Liver (tissue), 9 donors: ENCODE measurements at regions not wholly inside any gene's neighbourhood (a gene's known extent, or its start where the extent isn't known, plus 50 kb on each side); places are given as distances from the start of the nearest gene placed in this dataset. TPM values are rescaled to one million over a fixed set of nuclear protein-coding genes. Genes with fewer than 3 reads are reported as not detected.

Source experiments
- DNase-seq: peaks from one replicate; pipeline ENCODE4 v3.0.0-alpha.2; 2017; ENCODE audit warnings: low spot score
- H3K27ac ChIP-seq, 2 donors: one replicate each; pipeline ENCODE4 v1.7.0; 2013; ENCODE audit warnings: inconsistent platforms in 2 of 2, low read length in 2 of 2, control low read depth in 1 of 2, low read depth in 1 of 2, mild to moderate bottlenecking in 1 of 2
- H3K27me3 ChIP-seq, 4 donors: one replicate each; pipeline versions ENCODE4 v1.6.1 to v1.7.0; 2013; ENCODE audit warnings: low read length in 3 of 4, inconsistent platforms in 1 of 4, mild to moderate bottlenecking in 1 of 4, moderate library complexity in 1 of 4; ENCODE audit not compliant: control insufficient read depth in 4 of 4, insufficient read depth in 4 of 4
- H3K36me3 ChIP-seq, 4 donors: one replicate each; pipeline versions ENCODE4 v1.6.1 to v1.7.0; 2013; ENCODE audit warnings: low read length in 3 of 4, mild to moderate bottlenecking in 3 of 4, low read depth in 1 of 4, moderate library complexity in 1 of 4; ENCODE audit not compliant: control insufficient read depth in 4 of 4, insufficient read depth in 3 of 4
- H3K4me1 ChIP-seq, 4 donors: one replicate each; pipeline versions ENCODE4 v1.6.1 to v1.7.0; 2013; ENCODE audit warnings: low read length in 3 of 4, mild to moderate bottlenecking in 3 of 4, moderate library complexity in 1 of 4; ENCODE audit not compliant: control insufficient read depth in 4 of 4, insufficient read depth in 4 of 4
- H3K4me3 ChIP-seq, 3 donors: one replicate each; pipeline versions ENCODE4 v1.6.1 to v1.7.0; 2013; ENCODE audit warnings: low read length in 3 of 3, control low read depth in 1 of 3, low read depth in 1 of 3, mild to moderate bottlenecking in 1 of 3
- H3K9ac ChIP-seq, 2 donors: one replicate each; pipeline ENCODE4 v1.7.0; 2013; ENCODE audit warnings: low read length in 2 of 2, mild to moderate bottlenecking in 2 of 2, moderate library complexity in 2 of 2, control low read depth in 1 of 2, low read depth in 1 of 2
- H3K9me3 ChIP-seq, 4 donors: one replicate each; pipeline versions ENCODE4 v1.6.1 to v1.7.0; 2013; ENCODE audit warnings: low read length in 3 of 4; ENCODE audit not compliant: control insufficient read depth in 4 of 4
- EGR1 ChIP-seq, 2 donors: IDR thresholded peaks; 2 replicates each; pipeline ENCODE4 v1.6.1; 2016 to 2018; ENCODE audit warnings: antibody characterized with exemption in 2 of 2, low read depth in 2 of 2
- FOXA1 ChIP-seq: IDR thresholded peaks from 2 replicates; pipeline ENCODE4 v1.6.1; 2016; ENCODE audit warnings: antibody characterized with exemption
- FOXA2 ChIP-seq: IDR thresholded peaks from 2 replicates; pipeline ENCODE4 v1.6.1; 2016; ENCODE audit warnings: antibody characterized with exemption
- GABPA ChIP-seq, 2 donors: IDR thresholded peaks in 1 of 2; conservative IDR thresholded peaks in 1 of 2; 2 replicates each; pipeline ENCODE4 v1.6.1; 2016; ENCODE audit warnings: antibody characterized with exemption in 2 of 2, mild to moderate bottlenecking in 1 of 2, moderate library complexity in 1 of 2
- HNF4A ChIP-seq, 2 donors: conservative IDR thresholded peaks; 2 replicates each; pipeline ENCODE4 v1.6.1; 2016; ENCODE audit warnings: antibody characterized with exemption in 2 of 2, mild to moderate bottlenecking in 2 of 2
- JUND ChIP-seq, 2 donors: IDR thresholded peaks; 2 replicates each; pipeline ENCODE4 v1.6.1; 2016; ENCODE audit warnings: antibody characterized with exemption in 2 of 2
- RAD21 ChIP-seq, 2 donors: IDR thresholded peaks; 2 replicates each; pipeline ENCODE4 v1.6.1; 2016; ENCODE audit warnings: antibody characterized with exemption in 2 of 2, mild to moderate bottlenecking in 2 of 2
- RXRA ChIP-seq, 2 donors: IDR thresholded peaks; 2 replicates each; pipeline ENCODE4 v1.6.1; 2017 to 2018; ENCODE audit warnings: antibody characterized with exemption in 2 of 2, mild to moderate bottlenecking in 1 of 2
- SP1 ChIP-seq: IDR thresholded peaks from 2 replicates; pipeline ENCODE4 v1.6.1; 2018; ENCODE audit warnings: antibody characterized with exemption, mild to moderate bottlenecking
- TAF1 ChIP-seq: conservative IDR thresholded peaks from 2 replicates; pipeline ENCODE4 v1.6.1; 2016; ENCODE audit warnings: antibody characterized with exemption, mild to moderate bottlenecking
- YY1 ChIP-seq: IDR thresholded peaks from 2 replicates; pipeline ENCODE4 v1.6.1; 2016; ENCODE audit warnings: antibody characterized with exemption, mild to moderate bottlenecking
- WGBS: extraction: QIAGEN DNeasy Blood & Tissue Kit; methylation state at CpG from one replicate; pipeline ENCODE4 v1.1.7; 2013; 5-methylcytosine and 5-hydroxymethylcytosine counted together
- small RNA-seq: library from RNA; depleted of rRNA; stranded (forward); fragments of <200 nt; gene quantifications from one replicate; pipeline ENCODE3, GENCODE V24; 2014
- TF ChIP-seq, protein P1 (sequence below): fragments of 150-350 bp; IDR thresholded peaks from 2 replicates; pipeline ENCODE4 v1.5.1; 2017; ENCODE audit warnings: improper control_type of control experiment, low read depth, low read length; ENCODE audit not compliant: missing input control
- TF ChIP-seq, protein P2 (sequence below): IDR thresholded peaks from 2 replicates; pipeline ENCODE4 v1.6.1; 2016; ENCODE audit warnings: antibody characterized with exemption
- TF ChIP-seq, protein P3 (sequence below): IDR thresholded peaks from 2 replicates; pipeline ENCODE4 v1.6.1; 2016; ENCODE audit warnings: antibody characterized with exemption
- TF ChIP-seq, protein P4 (sequence below): IDR thresholded peaks from 2 replicates; pipeline ENCODE4 v1.6.1; 2016; ENCODE audit warnings: antibody characterized with exemption
- donor health status: healthy.
- donor health status: healthy.
- donor health status: healthy.
- donor health status: healthy.
- donor health status: healthy.

DNA sequence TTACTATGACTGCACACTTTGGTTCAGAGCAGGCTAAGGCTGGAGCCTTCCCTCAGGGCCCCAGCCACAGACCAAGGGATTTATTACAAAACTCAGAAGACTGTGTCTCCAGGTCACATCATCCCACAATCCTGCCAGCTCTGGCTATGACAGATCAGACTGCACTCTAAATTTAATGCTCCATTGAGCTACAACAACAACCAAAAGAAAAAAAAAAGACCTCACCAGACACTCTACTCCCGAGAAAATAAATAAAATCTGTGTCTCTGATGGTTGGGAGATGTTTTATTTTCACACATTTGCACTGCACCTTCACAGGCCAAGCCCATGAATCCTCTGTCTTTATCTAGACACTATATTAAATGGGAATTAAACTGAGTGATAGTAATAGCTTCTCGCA is 50.8 kb upstream of the CTNNB1 start:
- Histone ChIP-seq H3K9ac (no peak overlapping the region), H3K27me3 (peaks cover 0 to 2% (median 0%) of the 10 kb centered on the region in 4 donors), H3K27ac (no peak overlapping the region), H3K36me3 (no peaks in the 10 kb centered on the region), H3K4me3 (no peak overlapping the region), H3K9me3 (peaks cover 0 to 14% (median 4%) of the 10 kb centered on the region in 4 donors), H3K4me1 (no peaks in the 10 kb centered on the region)
- TF ChIP-seq, protein P1, sequence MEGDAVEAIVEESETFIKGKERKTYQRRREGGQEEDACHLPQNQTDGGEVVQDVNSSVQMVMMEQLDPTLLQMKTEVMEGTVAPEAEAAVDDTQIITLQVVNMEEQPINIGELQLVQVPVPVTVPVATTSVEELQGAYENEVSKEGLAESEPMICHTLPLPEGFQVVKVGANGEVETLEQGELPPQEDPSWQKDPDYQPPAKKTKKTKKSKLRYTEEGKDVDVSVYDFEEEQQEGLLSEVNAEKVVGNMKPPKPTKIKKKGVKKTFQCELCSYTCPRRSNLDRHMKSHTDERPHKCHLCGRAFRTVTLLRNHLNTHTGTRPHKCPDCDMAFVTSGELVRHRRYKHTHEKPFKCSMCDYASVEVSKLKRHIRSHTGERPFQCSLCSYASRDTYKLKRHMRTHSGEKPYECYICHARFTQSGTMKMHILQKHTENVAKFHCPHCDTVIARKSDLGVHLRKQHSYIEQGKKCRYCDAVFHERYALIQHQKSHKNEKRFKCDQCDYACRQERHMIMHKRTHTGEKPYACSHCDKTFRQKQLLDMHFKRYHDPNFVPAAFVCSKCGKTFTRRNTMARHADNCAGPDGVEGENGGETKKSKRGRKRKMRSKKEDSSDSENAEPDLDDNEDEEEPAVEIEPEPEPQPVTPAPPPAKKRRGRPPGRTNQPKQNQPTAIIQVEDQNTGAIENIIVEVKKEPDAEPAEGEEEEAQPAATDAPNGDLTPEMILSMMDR = no peak
- TF ChIP-seq HNF4A (conservative IDR thresholded peaks at IDR 0.05) = no peak
- TF ChIP-seq RXRA (IDR thresholded peaks at IDR 0.05) = no peak
- no peak for TF ChIP-seq YY1
- no peak for TF ChIP-seq GABPA (IDR thresholded peaks at IDR 0.05 in 1 of 2, conservative IDR thresholded peaks at IDR 0.05 in 1 of 2)
- no peak for TF ChIP-seq EGR1 (IDR thresholded peaks at IDR 0.05; ENCODE audit: low read depth in 2 of 2)
- TF ChIP-seq, protein P2, sequence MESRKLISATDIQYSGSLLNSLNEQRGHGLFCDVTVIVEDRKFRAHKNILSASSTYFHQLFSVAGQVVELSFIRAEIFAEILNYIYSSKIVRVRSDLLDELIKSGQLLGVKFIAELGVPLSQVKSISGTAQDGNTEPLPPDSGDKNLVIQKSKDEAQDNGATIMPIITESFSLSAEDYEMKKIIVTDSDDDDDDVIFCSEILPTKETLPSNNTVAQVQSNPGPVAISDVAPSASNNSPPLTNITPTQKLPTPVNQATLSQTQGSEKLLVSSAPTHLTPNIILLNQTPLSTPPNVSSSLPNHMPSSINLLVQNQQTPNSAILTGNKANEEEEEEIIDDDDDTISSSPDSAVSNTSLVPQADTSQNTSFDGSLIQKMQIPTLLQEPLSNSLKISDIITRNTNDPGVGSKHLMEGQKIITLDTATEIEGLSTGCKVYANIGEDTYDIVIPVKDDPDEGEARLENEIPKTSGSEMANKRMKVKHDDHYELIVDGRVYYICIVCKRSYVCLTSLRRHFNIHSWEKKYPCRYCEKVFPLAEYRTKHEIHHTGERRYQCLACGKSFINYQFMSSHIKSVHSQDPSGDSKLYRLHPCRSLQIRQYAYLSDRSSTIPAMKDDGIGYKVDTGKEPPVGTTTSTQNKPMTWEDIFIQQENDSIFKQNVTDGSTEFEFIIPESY = no peak
- TF ChIP-seq FOXA1 = no peak
- TF ChIP-seq RAD21 (IDR thresholded peaks at IDR 0.05) = no peak
- no peak for TF ChIP-seq FOXA2
- no peak for TF ChIP-seq TAF1
- TF ChIP-seq JUND (IDR thresholded peaks at IDR 0.05) = no peak
- TF ChIP-seq, protein P3, sequence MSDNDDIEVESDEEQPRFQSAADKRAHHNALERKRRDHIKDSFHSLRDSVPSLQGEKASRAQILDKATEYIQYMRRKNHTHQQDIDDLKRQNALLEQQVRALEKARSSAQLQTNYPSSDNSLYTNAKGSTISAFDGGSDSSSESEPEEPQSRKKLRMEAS = no peak
- no peak for TF ChIP-seq SP1
- TF ChIP-seq, protein P4, sequence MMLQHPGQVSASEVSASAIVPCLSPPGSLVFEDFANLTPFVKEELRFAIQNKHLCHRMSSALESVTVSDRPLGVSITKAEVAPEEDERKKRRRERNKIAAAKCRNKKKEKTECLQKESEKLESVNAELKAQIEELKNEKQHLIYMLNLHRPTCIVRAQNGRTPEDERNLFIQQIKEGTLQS = no peak
- no peak for DNase-seq
- 89% methylated on average over 2 of the region's 2 CpGs for WGBS

DNA sequence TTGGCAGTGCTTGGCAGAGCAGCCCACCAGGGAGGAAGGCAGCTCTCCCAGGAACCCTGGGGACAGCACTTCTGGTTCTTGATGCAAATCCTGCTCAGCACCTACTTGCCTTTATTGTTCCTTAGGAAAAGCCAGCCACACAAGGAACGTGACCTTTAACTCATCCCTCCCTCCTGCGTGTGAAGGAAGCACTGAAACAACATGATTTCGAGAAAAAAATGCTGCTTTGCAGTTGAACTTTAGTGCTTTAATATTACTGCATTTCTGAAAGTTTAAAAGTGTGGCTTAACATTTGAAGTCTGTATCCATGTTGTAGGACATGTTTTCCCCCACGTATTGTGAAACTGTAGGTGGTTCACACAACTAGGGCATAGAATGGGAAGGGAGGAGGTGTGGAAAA is 50.4 kb upstream of the CTNNB1 start:
- DNase-seq = no peak
- WGBS = 75% methylated on average over 4 of the region's 4 CpGs
- no peaks in the 10 kb centered on the region for H3K4me1 ChIP-seq

More for the DNA sequence above, 50.4 kb upstream of the CTNNB1 start:
- H3K27me3 ChIP-seq = peaks cover 0 to 2% (median 0%) of the 10 kb centered on the region in 4 donors
- H3K27ac ChIP-seq = no peak overlapping the region
- TF ChIP-seq EGR1 (IDR thresholded peaks at IDR 0.05; ENCODE audit: low read depth in 2 of 2) = no peak
- no peaks in the 10 kb centered on the region for H3K36me3 ChIP-seq
- no peak overlapping the region for H3K9ac ChIP-seq
- no peak overlapping the region for H3K4me3 ChIP-seq
- peaks cover 0 to 14% (median 4%) of the 10 kb centered on the region in 4 donors for H3K9me3 ChIP-seq

Small RNA genes in the stretch of these regions (small RNA-seq; reads per million reads assigned to genes)
- gene AC099560.2 (not detected), gene HMGN2P24 (not detected)
